Choroid plexus epithelial cell (primary cell): ENCODE measurements at regions not wholly inside any gene's neighbourhood (a gene's known extent, or its start where the extent isn't known, plus 50 kb on each side); places are given as distances from the start of the nearest gene placed in this dataset.

Source experiments
- DNase-seq: peaks from one replicate; pipeline ENCODE4 v3.0.0-alpha.2; 2010; ENCODE audit warnings: low read depth
- H3K4me3 ChIP-seq: 2 replicates; pipeline ENCODE4 v1.5.1; 2011; ENCODE audit warnings: low read depth, mild to moderate bottlenecking, control low read depth, low read length, moderate library complexity
- TF ChIP-seq, protein P1 (sequence below): conservative IDR thresholded peaks from 2 replicates; pipeline ENCODE4 v1.5.1; 2011; ENCODE audit warnings: low read depth, mild to moderate bottlenecking, control low read depth, inconsistent platforms, low read length, moderate library complexity

DNA sequence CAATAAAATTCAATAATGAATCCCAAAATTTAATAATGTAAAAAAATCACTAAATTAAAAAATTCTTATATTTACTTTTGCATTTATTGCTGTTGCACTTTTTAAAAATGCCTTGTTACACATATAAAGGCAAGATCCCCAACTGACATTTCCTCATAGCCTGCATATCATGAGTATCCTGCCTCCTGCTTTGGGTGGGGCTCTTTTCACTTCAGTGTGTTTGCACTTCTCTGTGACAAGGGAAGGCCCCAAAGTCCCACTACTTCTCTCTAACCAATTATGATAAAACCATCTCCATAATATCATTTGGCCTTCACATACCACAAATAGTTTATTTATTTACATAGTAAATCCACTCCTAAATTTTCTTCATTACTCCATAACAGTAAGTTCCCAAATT is 446.1 kb upstream of the MARCKS start:
- TF ChIP-seq, protein P1, sequence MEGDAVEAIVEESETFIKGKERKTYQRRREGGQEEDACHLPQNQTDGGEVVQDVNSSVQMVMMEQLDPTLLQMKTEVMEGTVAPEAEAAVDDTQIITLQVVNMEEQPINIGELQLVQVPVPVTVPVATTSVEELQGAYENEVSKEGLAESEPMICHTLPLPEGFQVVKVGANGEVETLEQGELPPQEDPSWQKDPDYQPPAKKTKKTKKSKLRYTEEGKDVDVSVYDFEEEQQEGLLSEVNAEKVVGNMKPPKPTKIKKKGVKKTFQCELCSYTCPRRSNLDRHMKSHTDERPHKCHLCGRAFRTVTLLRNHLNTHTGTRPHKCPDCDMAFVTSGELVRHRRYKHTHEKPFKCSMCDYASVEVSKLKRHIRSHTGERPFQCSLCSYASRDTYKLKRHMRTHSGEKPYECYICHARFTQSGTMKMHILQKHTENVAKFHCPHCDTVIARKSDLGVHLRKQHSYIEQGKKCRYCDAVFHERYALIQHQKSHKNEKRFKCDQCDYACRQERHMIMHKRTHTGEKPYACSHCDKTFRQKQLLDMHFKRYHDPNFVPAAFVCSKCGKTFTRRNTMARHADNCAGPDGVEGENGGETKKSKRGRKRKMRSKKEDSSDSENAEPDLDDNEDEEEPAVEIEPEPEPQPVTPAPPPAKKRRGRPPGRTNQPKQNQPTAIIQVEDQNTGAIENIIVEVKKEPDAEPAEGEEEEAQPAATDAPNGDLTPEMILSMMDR: no peak
- H3K4me3 ChIP-seq: no peak overlapping the region
- DNase-seq: no peak

DNA sequence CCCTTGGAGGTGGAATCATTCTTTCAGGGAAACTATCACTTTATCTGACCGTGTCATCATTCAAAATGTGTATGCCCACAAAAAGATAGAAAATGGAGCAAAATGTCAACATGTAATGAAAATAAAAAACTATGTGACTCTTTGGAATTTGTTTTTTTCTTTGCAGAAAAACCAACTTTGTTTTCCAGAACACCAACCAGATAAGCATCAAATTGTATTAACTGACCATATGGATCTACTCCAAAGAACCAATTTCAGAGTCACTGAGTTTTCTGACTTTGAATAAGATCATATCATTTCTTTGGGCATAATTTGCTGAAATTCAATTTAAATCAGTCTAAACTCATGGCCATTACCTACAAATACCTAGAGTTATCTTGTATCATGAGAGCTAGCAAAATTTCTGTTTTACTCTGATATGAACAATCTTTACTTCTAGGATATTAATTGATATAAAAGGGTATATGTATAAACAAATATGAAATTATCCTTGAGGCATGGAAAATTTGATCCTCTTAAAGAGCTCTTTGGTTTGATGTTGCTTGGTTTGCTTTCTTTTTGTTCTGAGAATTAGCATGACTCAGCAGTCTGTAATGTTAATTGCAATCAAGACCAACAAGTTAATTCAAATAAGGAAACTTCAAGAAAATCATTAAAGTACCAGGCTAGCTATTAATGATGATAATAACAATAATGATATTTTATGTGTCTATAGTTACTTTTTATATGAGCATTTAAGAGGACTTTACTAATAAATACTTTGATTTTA is 444.4 kb upstream of the MARCKS start:
- H3K4me3 ChIP-seq: no peak overlapping the region
- TF ChIP-seq, protein P1: no peak
- DNase-seq: no peak

DNA sequence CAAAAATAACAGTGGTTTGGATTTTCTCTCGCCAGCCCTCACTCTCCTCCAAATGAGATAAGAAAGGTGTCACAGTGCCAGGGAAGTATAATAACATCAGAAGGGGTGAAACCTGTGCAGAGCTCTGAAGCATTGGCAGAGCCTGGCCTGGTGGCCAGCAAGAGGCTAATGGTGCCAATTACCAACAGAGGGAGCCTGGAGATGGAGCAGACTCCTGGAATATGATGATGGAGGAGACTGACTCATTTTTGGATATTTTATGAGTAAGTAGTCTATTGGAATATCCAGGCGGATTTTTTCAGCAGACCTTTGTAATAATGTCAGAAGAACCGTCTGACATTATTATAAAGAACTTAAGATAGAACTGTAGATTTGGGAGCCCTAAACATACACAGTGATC is 442.6 kb upstream of the MARCKS start:
- DNase-seq: peak; percentile 78

DNA sequence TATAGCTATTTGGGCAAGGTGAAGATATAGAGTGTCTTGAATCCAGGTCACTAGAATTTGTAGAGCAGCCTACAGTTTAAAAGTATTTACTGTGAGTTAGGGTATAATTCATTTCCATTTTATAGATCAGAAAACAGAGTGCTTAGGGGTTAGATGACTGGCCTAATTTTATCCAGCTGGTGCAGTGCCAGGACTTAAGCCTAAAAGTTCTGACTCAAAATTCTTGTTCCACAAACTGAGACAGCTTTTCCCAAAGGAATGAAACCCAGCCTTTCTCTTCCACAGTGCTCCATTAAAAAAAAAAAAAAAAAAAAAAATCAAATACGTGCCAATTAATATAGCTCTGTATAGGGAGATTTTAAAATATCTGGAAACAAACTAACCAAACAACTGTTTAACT is 441.0 kb upstream of the MARCKS start:
- no peak for DNase-seq
- TF ChIP-seq, protein P1: no peak
- H3K4me3 ChIP-seq: no peak overlapping the region

More for the DNA sequence above, 442.6 kb upstream of the MARCKS start:
- TF ChIP-seq, protein P1: peak; percentile 80
- H3K4me3 ChIP-seq: no peak overlapping the region

DNA sequence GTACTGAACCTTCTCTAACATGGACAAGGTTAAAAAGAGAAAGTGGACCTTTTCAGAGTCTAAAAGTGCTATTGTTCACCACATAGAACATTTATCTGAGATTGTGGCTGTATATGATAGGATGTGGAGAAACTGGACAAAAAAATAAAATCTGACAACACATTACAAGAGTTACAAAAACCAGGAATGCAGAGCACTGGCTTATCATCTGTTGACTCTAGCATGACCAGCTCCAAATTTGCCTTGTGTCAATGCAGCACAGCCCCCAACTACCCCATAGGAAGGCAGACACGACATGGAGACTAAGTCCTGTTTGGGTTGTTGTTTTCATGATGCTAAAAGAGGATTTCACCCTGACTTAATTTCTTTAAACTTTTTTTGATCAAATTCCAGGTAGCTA is 436.9 kb upstream of the MARCKS start:
- H3K4me3 ChIP-seq: no peak overlapping the region
- DNase-seq: no peak
- TF ChIP-seq, protein P1: no peak

DNA sequence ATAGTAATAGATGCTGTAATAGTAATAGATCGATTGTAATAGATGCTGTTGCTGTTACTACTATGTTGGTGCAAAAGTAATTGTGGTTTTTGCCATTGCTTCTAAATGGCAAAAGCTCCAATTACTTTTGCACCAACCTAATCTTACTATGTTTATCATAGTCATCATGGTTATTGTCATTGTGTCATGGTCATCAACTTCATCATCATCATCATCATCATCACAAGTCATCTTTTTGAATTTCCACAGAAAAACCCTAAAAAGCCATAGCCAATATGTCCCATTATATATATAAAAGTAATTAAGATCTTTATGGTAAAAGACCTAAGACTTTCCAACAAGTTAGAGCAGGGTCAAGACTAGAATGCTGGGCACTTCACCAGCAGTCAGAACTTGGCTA is 435.1 kb upstream of the MARCKS start:
- no peak for DNase-seq
- TF ChIP-seq, protein P1: no peak
- no peak overlapping the region for H3K4me3 ChIP-seq

DNA sequence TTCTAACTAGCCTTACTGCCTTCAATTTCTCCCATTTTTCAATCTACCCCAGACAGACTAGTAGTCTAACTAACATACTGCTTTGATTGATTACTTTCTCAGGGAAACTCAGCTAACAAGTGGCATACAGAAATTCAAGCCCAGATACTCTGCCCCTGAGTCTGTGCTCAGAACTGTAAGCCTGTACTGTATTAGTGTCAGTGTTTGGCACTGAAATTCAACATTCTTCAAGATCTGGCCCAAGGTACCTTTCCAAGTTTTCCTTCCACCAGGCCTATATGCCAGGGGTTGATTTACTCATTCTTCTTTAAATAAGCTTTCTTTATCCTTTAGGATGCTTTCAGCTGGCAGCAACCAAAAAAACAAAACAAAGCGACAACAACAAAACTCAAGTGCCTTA is 433.2 kb upstream of the MARCKS start:
- no peak for DNase-seq
- TF ChIP-seq, protein P1: no peak

More for the DNA sequence above, 433.2 kb upstream of the MARCKS start:
- H3K4me3 ChIP-seq: no peak overlapping the region
